Osteoblast (primary cell): ENCODE measurements at regions not wholly inside any gene's neighbourhood (a gene's known extent, or its start where the extent isn't known, plus 50 kb on each side); places are given as distances from the start of the nearest gene placed in this dataset.

Source experiments
- DNase-seq: peaks from one replicate; pipeline ENCODE4 v3.0.0; 2011; ENCODE audit warnings: low spot score, mixed read lengths; ENCODE audit not compliant: insufficient read length; ENCODE audit errors: missing footprints
- H2AFZ ChIP-seq: 2 replicates; pipeline ENCODE4 v1.6.0; 2011; ENCODE audit warnings: mild to moderate bottlenecking, low read length
- H3K27ac ChIP-seq: 2 replicates; pipeline ENCODE4 v1.5.1; 2011; ENCODE audit warnings: mild to moderate bottlenecking, low read depth, low read length, moderate library complexity
- H3K27me3 ChIP-seq: 2 replicates; pipeline ENCODE4 v1.6.0; 2012; ENCODE audit warnings: mild to moderate bottlenecking, control low read depth, inconsistent platforms, low read length, moderate library complexity; ENCODE audit not compliant: insufficient read depth
- H3K36me3 ChIP-seq: 2 replicates; pipeline ENCODE4 v1.5.1; 2011; ENCODE audit warnings: mild to moderate bottlenecking, low read length, control low read depth, moderate library complexity; ENCODE audit not compliant: insufficient read depth
- H3K4me1 ChIP-seq: 2 replicates; pipeline ENCODE4 v1.5.1; 2011; ENCODE audit warnings: mild to moderate bottlenecking, low read length, control low read depth, moderate library complexity; ENCODE audit not compliant: insufficient read depth
- H3K4me2 ChIP-seq: 2 replicates; pipeline ENCODE4 v1.6.0; 2011; ENCODE audit warnings: mild to moderate bottlenecking, low read length; ENCODE audit not compliant: insufficient read depth
- H3K4me3 ChIP-seq: fragments of 200-600 bp; sonication (generic); 3 replicates; pipeline ENCODE4 v1.5.1; 2012; ENCODE audit warnings: mild to moderate bottlenecking, low read length, inconsistent platforms; ENCODE audit not compliant: insufficient read depth
- H3K79me2 ChIP-seq: 2 replicates; pipeline ENCODE4 v1.6.0; 2012; ENCODE audit warnings: mild to moderate bottlenecking, low read length, control low read depth, inconsistent platforms; ENCODE audit not compliant: insufficient read depth
- H3K9me3 ChIP-seq: 2 replicates; pipeline ENCODE4 v1.5.1; 2011; ENCODE audit warnings: low read depth, low read length, control low read depth
- H4K20me1 ChIP-seq: 2 replicates; pipeline ENCODE4 v1.6.0; 2012; ENCODE audit warnings: mild to moderate bottlenecking, low read length, control low read depth; ENCODE audit not compliant: insufficient read depth
- TF ChIP-seq, protein P1 (sequence below): IDR thresholded peaks from 2 replicates; pipeline ENCODE4 v1.5.1; 2011; ENCODE audit warnings: mild to moderate bottlenecking, low read depth, low read length, moderate library complexity; ENCODE audit errors: extremely low read depth

DNA sequence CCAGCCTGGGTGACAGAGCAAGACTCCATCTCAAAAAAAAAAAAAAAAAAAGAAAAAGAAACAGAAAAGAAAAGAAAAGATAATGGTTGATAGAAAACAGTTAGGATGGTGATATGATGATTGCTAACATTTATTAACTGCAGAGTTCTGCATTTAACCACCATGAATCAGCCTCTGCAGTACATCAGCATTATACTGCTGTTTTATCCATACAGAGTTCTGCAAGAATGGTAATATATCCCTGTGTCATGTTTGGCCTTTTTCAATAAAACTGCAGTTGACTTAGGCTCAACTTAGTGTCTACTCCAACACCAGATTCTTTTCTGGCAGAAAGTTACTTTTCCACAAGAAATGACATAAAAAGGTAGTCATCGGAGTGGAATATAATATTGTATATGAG lies 62.6 kb downstream of the DUSP6 start:
- Histone ChIP-seq H3K4me3 (no peak overlapping the region), H3K9me3 (no peaks in the 10 kb centered on the region), H3K4me2 (no peak overlapping the region), H4K20me1 (no peaks in the 10 kb centered on the region), H3K27ac (no peak overlapping the region), H3K27me3 (no peaks in the 10 kb centered on the region), H3K4me1 (peaks cover 7% of the 10 kb centered on the region), H3K79me2 (no peaks in the 10 kb centered on the region), H2AFZ (no peak overlapping the region), H3K36me3 (no peaks in the 10 kb centered on the region)
- TF ChIP-seq, protein P1, sequence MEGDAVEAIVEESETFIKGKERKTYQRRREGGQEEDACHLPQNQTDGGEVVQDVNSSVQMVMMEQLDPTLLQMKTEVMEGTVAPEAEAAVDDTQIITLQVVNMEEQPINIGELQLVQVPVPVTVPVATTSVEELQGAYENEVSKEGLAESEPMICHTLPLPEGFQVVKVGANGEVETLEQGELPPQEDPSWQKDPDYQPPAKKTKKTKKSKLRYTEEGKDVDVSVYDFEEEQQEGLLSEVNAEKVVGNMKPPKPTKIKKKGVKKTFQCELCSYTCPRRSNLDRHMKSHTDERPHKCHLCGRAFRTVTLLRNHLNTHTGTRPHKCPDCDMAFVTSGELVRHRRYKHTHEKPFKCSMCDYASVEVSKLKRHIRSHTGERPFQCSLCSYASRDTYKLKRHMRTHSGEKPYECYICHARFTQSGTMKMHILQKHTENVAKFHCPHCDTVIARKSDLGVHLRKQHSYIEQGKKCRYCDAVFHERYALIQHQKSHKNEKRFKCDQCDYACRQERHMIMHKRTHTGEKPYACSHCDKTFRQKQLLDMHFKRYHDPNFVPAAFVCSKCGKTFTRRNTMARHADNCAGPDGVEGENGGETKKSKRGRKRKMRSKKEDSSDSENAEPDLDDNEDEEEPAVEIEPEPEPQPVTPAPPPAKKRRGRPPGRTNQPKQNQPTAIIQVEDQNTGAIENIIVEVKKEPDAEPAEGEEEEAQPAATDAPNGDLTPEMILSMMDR = no peak
- DNase-seq = no peak

DNA sequence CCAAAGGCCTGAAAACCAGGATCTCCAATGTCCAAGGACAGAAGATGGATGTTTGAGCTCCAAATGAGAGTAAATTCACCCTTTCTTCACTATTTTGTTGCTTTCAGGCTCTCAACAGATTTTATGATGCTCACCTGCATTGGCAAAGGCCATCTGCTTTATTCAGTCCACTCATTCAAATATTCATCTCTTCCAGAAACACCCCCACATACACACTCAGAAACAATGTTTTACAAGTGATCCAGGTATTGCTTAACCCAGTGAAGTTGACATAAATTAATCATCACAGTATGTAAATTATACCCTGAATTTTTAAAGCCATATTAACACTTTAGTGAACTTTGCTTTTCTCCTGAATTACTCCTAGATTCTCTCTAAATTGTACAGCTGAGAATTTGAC lies 63.3 kb downstream of the DUSP6 start:
- Histone ChIP-seq H3K9me3 (no peaks in the 10 kb centered on the region), H3K4me3 (no peak overlapping the region), H3K79me2 (no peaks in the 10 kb centered on the region), H2AFZ (no peak overlapping the region), H4K20me1 (no peaks in the 10 kb centered on the region), H3K36me3 (no peaks in the 10 kb centered on the region), H3K4me2 (no peak overlapping the region), H3K4me1 (peaks cover 7% of the 10 kb centered on the region), H3K27me3 (no peaks in the 10 kb centered on the region), H3K27ac (no peak overlapping the region)
- TF ChIP-seq, protein P1 = no peak
- DNase-seq = no peak

DNA sequence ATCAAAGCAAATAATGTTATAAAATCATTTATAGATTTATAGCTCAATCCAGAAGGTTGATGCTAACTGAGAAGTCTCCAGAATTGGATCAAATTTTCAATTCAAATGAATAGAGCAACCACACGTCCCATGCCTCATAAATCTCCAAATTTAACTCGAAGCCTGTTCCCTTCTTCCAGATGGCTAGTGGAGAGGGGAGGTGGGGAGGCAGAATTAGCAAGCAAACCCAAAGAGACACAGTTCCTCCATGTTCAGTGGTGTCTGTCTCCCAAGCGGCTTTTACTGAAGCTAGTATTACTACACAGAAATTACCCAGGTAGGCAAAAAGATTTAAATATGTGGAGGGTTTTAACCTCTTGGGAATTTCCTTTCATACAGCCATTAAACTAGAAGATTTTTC lies 65.8 kb downstream of the DUSP6 start:
- Histone ChIP-seq H4K20me1 (no peaks in the 10 kb centered on the region), H3K79me2 (no peaks in the 10 kb centered on the region), H2AFZ (no peak overlapping the region), H3K4me3 (no peak overlapping the region), H3K27ac (no peak overlapping the region), H3K36me3 (no peaks in the 10 kb centered on the region), H3K4me1 (peaks cover 7% of the 10 kb centered on the region), H3K27me3 (no peaks in the 10 kb centered on the region), H3K9me3 (no peaks in the 10 kb centered on the region), H3K4me2 (no peak overlapping the region)
- TF ChIP-seq, protein P1 = no peak
- DNase-seq = no peak

DNA sequence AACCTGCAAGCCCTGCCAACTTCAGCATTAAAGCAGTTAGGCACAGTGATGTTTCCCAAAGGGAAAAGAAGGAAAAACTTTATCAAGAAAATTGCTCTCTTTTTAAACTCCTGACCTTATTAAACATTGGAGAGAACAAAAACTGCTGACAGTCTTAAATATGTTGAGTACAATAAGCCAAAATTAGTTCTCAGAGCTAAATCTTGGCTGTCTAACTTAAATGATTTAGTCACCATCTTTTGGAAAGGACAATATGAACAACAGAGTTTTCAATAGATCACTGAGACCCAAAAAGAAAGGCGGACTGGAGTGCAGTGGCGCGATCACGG lies 70.8 kb downstream of the DUSP6 start:
- no peak for DNase-seq
- no peaks in the 10 kb centered on the region for H3K4me1 ChIP-seq
- no peaks in the 10 kb centered on the region for H3K9me3 ChIP-seq
- TF ChIP-seq, protein P1 = no peak
- no peaks in the 10 kb centered on the region for H3K79me2 ChIP-seq
- H3K27ac ChIP-seq = no peak overlapping the region
- H3K27me3 ChIP-seq = no peaks in the 10 kb centered on the region
- no peak overlapping the region for H3K4me2 ChIP-seq
- no peaks in the 10 kb centered on the region for H4K20me1 ChIP-seq
- no peaks in the 10 kb centered on the region for H3K36me3 ChIP-seq
- H2AFZ ChIP-seq = no peak overlapping the region
- no peak overlapping the region for H3K4me3 ChIP-seq
